NCI-H82 treated with DMSO at 0.1 percent for 48 hours (cell line): ENCODE measurements at regions not wholly inside any gene's neighbourhood (a gene's known extent, or its start where the extent isn't known, plus 50 kb on each side); places are given as distances from the start of the nearest gene placed in this dataset.

Source experiments
- DNase-seq: peaks from one replicate; lab custom pipeline; 2025; ENCODE audit not compliant: unreplicated experiment; lab: John Stamatoyannopoulos, UW

GRCh38 chr18:43635397-43635796, 358.1 kb upstream of the SYT4 start:
- no peak for DNase-seq

- no peak for DNase-seq
These were observed 365.5 kb upstream of the SYT4 start for GRCh38 chr18:43642727-43643330.

DNA sequence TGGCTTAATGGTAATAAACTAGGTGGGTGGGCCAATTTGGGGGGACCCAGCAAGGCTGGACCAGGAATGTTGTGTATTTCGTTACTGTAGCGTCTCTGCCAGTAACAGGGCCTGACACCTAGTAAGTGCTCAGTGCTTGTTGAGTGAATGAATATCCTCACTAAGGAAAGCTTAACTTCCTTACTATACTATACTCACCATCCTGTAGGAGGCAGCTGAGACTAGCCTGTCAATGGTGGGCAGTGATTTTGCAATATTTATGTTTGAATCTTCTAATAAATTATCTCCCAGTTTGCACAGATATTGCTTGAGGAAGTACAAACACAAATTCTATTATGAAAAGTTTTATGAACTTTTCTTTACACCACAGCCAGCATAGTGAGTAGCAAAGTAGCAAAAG, 370.7 kb upstream of the SYT4 start:
- DNase-seq: no peak

- no peak for DNase-seq
These were observed 372.5 kb upstream of the SYT4 start for GRCh38 chr18:43649649-43650357.

- DNase-seq: no peak
These were observed 373.1 kb upstream of the SYT4 start for GRCh38 chr18:43650426-43650825.

DNA sequence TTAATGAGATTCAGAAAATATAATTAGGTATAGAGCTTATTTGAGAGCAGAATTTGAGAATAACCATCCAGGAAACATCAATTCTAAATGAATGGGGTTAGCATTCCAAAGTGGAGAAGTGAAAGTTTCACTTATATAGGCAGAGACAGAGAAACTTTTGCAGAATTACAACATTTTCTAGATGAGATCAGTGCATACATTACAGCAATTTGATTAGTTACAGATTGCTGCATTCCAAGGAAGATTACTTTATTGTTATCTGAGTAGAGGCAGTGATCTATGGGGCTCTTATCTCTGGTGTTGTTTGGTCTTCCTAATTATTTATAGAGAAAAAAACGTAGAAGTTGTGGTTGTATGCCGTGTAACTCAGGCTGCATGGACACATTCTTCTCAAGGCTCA, 373.8 kb upstream of the SYT4 start:
- DNase-seq: no peak

- no peak for DNase-seq
These were observed 379.3 kb upstream of the SYT4 start for GRCh38 chr18:43656547-43656946.

GRCh38 chr18:43661570-43661969, 384.3 kb upstream of the SYT4 start:
- DNase-seq: peak; percentile 33

DNA sequence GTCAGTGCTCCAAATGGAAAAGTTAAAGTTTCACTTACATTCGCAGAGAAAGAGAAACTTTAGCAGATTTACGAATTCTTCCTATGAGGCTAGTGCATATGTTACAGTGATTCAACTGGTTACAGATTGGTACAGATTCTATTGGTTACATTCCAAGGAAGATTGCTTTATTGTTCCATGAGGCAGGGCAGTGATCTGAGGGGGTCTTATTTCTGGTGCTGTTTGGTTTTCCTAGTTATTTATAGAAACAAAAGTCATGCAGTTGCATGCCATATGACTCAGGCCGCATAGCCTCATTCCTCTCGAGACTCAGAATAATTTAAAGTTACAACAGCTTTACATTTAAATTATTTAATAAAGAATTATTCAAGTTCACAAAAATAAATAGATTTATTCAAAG, 385.4 kb upstream of the SYT4 start:
- DNase-seq: no peak

GRCh38 chr18:43663159-43663558, 385.9 kb upstream of the SYT4 start:
- no peak for DNase-seq

DNA sequence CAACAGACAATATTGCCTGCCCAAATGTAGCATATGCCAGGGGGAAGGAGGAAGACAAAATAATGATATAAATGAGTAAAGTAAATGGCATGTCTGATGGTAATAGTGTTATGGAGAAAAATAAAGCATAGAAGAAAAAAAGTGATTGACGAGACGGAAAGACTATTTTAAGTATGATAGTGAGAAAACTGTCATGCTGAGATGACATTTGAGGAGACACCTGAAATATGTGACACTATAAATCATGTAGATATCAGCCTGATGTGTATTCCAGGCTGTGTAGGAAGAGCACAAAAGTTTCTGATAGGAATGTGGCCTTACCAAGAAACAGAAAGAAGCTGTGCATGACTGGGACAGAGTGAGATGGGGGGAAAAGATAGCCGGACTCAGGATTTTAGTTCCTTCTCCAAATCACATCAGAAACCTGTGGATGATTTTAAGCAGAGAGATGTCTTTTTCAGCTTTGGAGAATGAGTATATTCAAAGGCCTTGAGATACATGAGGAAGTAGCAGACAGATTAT, 387.3 kb upstream of the SYT4 start:
- no peak for DNase-seq

DNA sequence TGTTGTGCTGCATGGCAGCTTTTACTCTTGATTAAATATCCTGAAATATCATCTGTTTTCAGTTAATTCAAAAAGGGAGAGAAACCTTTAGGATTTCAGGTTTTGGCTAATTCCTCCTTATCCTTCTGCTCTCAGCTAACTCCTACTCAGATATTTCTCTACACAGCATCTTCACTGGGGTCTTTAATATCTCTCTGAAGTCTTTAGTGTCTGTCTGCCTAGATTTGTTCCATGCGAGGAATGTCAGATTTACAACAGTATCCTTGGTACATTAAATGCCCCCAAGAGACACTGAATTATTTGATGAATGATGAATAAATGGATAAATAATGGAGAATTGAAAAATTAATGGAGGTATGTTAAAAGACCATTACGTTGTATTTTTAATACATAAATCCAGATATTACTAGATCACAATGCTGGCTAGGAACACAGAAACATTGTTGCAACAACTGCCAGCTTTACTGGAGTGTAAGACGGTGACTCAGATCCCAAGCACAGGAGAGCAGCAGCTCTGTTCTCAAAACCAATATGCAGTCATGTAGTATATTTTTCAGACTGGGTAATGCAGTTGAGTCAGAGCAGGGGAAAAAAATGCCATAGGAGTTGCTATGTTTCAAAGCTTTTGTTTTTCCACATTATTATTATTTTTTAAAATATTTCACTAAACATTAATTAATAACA, 388.0 kb upstream of the SYT4 start:
- DNase-seq: no peak

DNA sequence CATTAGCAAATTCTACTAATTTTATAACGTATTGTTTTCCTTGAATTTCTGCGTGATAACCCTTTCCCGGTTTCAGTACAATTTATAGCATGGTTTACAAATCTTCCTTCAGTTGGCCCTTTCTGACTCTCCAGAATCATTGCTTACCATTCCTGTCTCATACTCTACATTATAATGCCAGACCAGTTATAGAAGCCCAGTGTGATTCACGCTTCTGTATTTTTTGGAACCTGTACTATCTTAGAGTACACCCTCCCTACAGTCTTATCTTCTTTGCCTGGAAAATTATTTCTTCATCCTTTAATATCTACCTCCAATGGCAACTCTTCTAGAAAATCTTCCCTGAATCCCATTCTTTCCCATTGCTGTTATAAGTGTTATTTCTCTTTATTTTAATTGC, 391.6 kb upstream of the SYT4 start:
- no peak for DNase-seq

GRCh38 chr18:43671431-43671830, 394.1 kb upstream of the SYT4 start:
- DNase-seq: no peak

- no peak for DNase-seq
These were observed 402.8 kb upstream of the SYT4 start for GRCh38 chr18:43680096-43680495.

GRCh38 chr18:43681661-43682060, 404.4 kb upstream of the SYT4 start:
- DNase-seq: no peak

GRCh38 chr18:43682196-43682595, 404.9 kb upstream of the SYT4 start:
- DNase-seq: no peak

- no peak for DNase-seq
These were observed 409.4 kb upstream of the SYT4 start for GRCh38 chr18:43686709-43687108.

DNA sequence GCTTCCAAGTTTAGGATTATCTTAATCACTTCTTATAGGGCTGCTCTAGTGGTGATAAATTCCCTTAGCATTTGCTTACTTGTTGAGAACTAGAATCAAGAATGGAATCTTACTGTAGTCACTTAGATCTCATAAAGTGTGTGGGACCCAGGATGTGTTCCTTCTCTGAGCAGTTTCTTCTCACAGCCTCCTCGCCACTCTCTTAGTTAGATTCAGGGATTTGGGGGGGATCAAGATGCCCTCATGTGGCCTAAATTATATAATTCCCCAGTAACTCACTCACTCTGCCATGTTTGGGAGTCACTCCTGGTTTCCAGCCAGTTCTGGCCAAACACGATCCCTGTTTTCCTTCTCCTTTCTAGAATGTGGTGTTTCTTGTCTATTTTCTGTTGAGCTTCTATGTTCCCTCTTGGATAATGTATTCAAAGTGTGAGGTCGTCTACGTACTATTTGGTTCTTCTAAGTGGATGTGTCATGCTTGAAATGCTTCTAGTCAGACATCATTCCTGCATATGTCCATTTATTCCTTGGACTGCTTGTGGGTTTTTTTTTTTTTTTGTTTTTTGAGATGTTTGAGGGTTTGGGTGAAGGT, 414.9 kb upstream of the SYT4 start:
- DNase-seq: no peak

DNA sequence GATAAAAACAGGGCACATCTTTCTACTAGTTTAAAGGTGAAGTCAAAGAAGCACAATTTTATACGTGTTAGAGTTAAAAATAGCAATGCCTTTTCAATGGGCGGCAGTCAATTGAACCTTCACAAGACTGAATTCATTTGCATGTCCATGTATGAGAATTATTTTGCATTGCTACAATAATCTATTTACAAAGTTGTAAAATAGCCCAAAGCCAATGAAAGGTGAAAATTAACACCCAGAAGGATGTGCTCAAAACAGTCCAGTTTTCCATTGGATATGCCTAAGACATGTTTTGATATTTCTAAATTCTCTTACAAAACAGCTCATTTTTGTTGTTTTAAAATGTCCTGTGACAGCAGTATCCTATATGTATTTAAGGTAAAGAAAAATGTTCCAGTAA, 425.1 kb upstream of the SYT4 start:
- no peak for DNase-seq

- no peak for DNase-seq
These were observed 425.8 kb upstream of the SYT4 start for GRCh38 chr18:43703050-43703449.

DNA sequence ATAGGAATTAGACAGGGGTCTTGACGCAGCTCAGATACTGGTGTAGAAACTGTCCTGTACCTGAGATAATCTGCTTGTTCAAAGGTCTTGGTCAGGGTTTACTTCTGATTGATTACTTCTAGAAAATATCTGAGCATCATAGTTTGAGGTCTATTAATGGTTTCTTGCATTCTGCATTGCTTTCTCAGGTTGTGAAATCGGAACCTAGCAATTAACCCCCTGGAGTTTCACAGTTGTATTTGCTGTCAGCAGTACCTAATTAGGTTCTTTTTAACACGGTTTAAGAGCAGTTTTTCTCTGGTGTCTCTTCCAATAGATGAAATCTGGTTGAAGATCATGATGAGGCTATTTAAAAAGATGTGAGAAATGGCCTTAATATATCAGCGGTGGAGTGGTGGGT, 428.6 kb upstream of the SYT4 start:
- no peak for DNase-seq
